Keratinocyte (primary cell): ENCODE measurements at regions not wholly inside any gene's neighbourhood (a gene's known extent, or its start where the extent isn't known, plus 50 kb on each side); places are given as distances from the start of the nearest gene placed in this dataset.

ENCODE experiments used
- DNase-seq: peaks from one replicate; pipeline ENCODE4 v3.0.0-alpha.2; 2011; ENCODE audit warnings: low read depth, missing footprints, low spot score
- FAIRE-seq: peaks from 2 replicates; lab custom pipeline; 2011; peaks lifted over from hg19 to GRCh38; lab: Jason Lieb, UNC
- H2AFZ ChIP-seq: 2 replicates; pipeline ENCODE4 v1.6.0; 2012; ENCODE audit warnings: low read length, control low read depth, inconsistent platforms; ENCODE audit not compliant: control insufficient read depth
- H3K27ac ChIP-seq: 2 replicates; pipeline ENCODE4 v1.5.1; 2011; ENCODE audit warnings: low read length; ENCODE audit not compliant: control insufficient read depth, insufficient read depth
- H3K27me3 ChIP-seq: 3 replicates; pipeline ENCODE4 v1.6.0; 2011; ENCODE audit warnings: low read length; ENCODE audit not compliant: control insufficient read depth, insufficient read depth; ENCODE audit errors: extremely low read depth
- H3K36me3 ChIP-seq, 2 experiments: 2 replicates in 1 of 2; 3 replicates in 1 of 2; pipeline ENCODE4 v1.5.1; 2011; ENCODE audit warnings: low read length in 2 of 2, mild to moderate bottlenecking in 1 of 2; ENCODE audit not compliant: control insufficient read depth in 2 of 2, insufficient read depth in 2 of 2; ENCODE audit errors: extremely low read depth in 1 of 2
- H3K4me1 ChIP-seq: 3 replicates; pipeline ENCODE4 v1.5.1; 2011; ENCODE audit warnings: low read length; ENCODE audit not compliant: control insufficient read depth, insufficient read depth; ENCODE audit errors: extremely low read depth
- H3K4me2 ChIP-seq: 3 replicates; pipeline ENCODE4 v1.6.0; 2011; ENCODE audit warnings: low read depth, low read length; ENCODE audit not compliant: control insufficient read depth, insufficient read depth; ENCODE audit errors: extremely low read depth
- H3K4me3 ChIP-seq, 3 experiments: fragments of 200-600 bp in 1 of 3; sonication (generic) in 1 of 3; 2 replicates in 2 of 3; 3 replicates in 1 of 3; pipeline ENCODE4 v1.5.1; 2011 to 2016; ENCODE audit warnings: low read length in 3 of 3, mild to moderate bottlenecking in 3 of 3, control low read depth in 2 of 3, inconsistent platforms in 1 of 3, low read depth in 1 of 3, mixed read lengths in 1 of 3, mixed run types in 1 of 3, moderate library complexity in 1 of 3; ENCODE audit not compliant: control insufficient read depth in 2 of 3, insufficient read depth in 2 of 3; ENCODE audit errors: extremely low read depth in 1 of 3
- H3K79me2 ChIP-seq: 2 replicates; pipeline ENCODE4 v1.6.0; 2012; ENCODE audit warnings: low read length; ENCODE audit not compliant: control insufficient read depth, insufficient read depth
- H3K9ac ChIP-seq: 3 replicates; pipeline ENCODE4 v1.6.0; 2011; ENCODE audit warnings: low read length; ENCODE audit not compliant: control insufficient read depth, insufficient read depth; ENCODE audit errors: extremely low read depth
- H3K9me1 ChIP-seq: 3 replicates; pipeline ENCODE4 v1.6.0; 2011; ENCODE audit warnings: low read length; ENCODE audit not compliant: control insufficient read depth, insufficient read depth; ENCODE audit errors: extremely low read depth
- H3K9me3 ChIP-seq: 2 replicates; pipeline ENCODE4 v1.5.1; 2012; ENCODE audit warnings: low read depth, low read length; ENCODE audit not compliant: control insufficient read depth
- H4K20me1 ChIP-seq: 3 replicates; pipeline ENCODE4 v1.6.0; 2011; ENCODE audit warnings: low read length; ENCODE audit not compliant: control insufficient read depth, insufficient read depth; ENCODE audit errors: extremely low read depth
- EZH2 ChIP-seq: IDR thresholded peaks from one replicate; pipeline ENCODE4 v1.6.1; 2012; ENCODE audit warnings: inconsistent platforms, mild to moderate bottlenecking, low read length, moderate library complexity
- dilution Hi-C: fragments of 300-500 bp; cut with MboI; formaldehyde crosslinking; loops from one replicate; pipeline ENCODE4 v1.7.0; 2020; ENCODE audit warnings: low sequenced_read_pairs; ENCODE audit not compliant: extremely low pct_ligation_motif_present
- TF ChIP-seq, protein P1 (sequence below), 3 experiments: IDR thresholded peaks in 1 of 3; conservative IDR thresholded peaks in 1 of 3; optimal IDR thresholded peaks in 1 of 3; 2 replicates in 2 of 3; 3 replicates in 1 of 3; pipeline versions ENCODE3 to v1.5.1; 2011; ENCODE audit warnings: low read length in 3 of 3, mild to moderate bottlenecking in 3 of 3, moderate library complexity in 2 of 3, control low read depth in 1 of 3, inconsistent platforms in 1 of 3; ENCODE audit not compliant: insufficient read depth in 2 of 3; ENCODE audit errors: extremely low read depth in 1 of 3

DNA sequence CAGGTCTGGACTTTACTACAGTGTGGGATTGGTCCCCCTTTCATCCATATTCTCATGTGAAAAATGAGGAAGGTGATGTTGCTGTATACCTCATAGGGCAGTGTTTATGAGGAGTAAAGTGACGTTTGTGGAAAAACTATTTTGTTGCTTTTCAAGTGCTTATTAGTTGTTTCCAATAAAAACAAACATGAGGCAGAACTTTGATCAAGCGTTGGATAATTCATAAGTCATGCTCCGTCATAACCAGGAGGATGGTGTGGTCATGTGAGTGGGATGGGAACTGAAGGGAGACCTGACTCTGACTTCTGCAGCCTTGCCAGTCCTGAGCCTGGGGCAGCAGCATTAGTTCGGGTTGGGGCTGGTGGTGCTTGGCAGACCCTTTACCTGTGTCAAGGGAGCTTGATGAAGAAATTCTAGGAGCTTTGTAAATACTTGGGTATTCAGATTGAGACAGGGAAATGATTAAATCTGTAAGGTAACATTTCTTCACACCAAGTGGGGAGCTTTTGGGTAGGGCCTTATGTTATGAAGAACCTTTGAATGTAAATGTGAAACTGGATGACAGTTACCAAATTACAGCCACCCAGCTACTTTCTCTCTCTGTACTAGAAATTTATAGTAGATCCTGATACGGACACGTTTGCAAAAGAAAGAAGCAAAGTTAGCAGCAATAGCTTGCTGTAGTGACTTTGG, 462.4 kb upstream of the RGS6 start:
- no peaks in the 10 kb centered on the region for H3K9me3 ChIP-seq
- no peaks in the 10 kb centered on the region for H4K20me1 ChIP-seq
- H3K4me1 ChIP-seq = peaks cover 16% of the 10 kb centered on the region
- H3K27me3 ChIP-seq = no peaks in the 10 kb centered on the region
- no peak for TF ChIP-seq EZH2
- TF ChIP-seq, protein P1, sequence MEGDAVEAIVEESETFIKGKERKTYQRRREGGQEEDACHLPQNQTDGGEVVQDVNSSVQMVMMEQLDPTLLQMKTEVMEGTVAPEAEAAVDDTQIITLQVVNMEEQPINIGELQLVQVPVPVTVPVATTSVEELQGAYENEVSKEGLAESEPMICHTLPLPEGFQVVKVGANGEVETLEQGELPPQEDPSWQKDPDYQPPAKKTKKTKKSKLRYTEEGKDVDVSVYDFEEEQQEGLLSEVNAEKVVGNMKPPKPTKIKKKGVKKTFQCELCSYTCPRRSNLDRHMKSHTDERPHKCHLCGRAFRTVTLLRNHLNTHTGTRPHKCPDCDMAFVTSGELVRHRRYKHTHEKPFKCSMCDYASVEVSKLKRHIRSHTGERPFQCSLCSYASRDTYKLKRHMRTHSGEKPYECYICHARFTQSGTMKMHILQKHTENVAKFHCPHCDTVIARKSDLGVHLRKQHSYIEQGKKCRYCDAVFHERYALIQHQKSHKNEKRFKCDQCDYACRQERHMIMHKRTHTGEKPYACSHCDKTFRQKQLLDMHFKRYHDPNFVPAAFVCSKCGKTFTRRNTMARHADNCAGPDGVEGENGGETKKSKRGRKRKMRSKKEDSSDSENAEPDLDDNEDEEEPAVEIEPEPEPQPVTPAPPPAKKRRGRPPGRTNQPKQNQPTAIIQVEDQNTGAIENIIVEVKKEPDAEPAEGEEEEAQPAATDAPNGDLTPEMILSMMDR (optimal IDR thresholded peaks at IDR 0.05 in 1 of 3, IDR thresholded peaks at IDR 0.05 in 1 of 3, conservative IDR thresholded peaks at IDR 0.05 in 1 of 3; ENCODE audit: extremely low read depth in 1 of 3, insufficient read depth in 2 of 3, low read length in 3 of 3) = no peak
- DNase-seq = no peak
- H3K4me2 ChIP-seq = no peak overlapping the region
- H3K36me3 ChIP-seq = peaks cover 0 to 4% of the 10 kb centered on the region in 2 experiments
- no peak overlapping the region for H2AFZ ChIP-seq
- H3K79me2 ChIP-seq = peaks cover 3% of the 10 kb centered on the region
- no peak for FAIRE-seq
- no peak overlapping the region for H3K4me3 ChIP-seq
- dilution Hi-C loops = no loop called here
- no peaks in the 10 kb centered on the region for H3K9me1 ChIP-seq
- no peak overlapping the region for H3K27ac ChIP-seq
- no peak overlapping the region for H3K9ac ChIP-seq

DNA sequence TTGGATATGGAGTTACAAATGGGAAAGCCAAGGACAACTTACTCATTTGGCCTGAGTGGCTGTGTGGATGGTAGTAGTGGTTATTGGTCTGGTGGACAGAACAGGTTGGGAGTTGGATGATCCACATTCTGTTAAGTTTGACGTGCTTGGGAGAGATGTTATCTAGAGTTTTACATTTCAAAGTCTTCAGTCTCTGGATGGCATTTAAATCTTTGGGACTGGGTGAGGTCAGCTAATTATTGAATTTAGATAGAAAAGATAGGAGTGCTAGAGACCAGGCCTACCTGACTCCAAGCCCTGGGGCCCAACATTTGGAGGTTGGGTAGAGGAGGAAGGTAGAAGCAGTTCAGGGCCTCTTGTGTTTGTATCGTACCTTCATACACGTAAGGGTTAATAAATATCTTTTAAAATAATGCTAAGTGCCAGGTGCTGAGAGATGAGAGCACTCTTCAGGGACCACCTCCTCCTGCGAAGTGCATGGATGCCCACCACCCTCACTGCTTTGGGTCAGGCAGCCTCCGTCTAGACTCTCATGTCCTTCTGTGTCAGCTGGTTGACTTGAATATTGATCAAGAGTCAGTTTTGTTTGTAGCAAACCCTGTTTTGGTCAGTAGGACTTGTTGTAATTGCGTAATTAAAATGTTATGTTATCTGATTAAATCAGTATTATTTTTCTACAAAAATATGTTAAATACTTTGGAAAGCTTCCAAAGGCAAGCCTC, 460.4 kb upstream of the RGS6 start:
- no peak for FAIRE-seq
- Histone ChIP-seq H3K27me3 (no peaks in the 10 kb centered on the region), H3K9me1 (no peaks in the 10 kb centered on the region), H3K36me3 (peaks cover 0 to 4% of the 10 kb centered on the region in 2 experiments), H3K9me3 (no peaks in the 10 kb centered on the region), H3K4me3 (no peak overlapping the region), H4K20me1 (no peaks in the 10 kb centered on the region), H3K4me1 (peaks cover 17% of the 10 kb centered on the region), H3K27ac (no peak overlapping the region), H2AFZ (no peak overlapping the region), H3K79me2 (peaks cover 13% of the 10 kb centered on the region), H3K9ac (no peak overlapping the region), H3K4me2 (no peak overlapping the region)
- no peak for DNase-seq
- no peak for TF ChIP-seq EZH2
- TF ChIP-seq, protein P1 (optimal IDR thresholded peaks at IDR 0.05 in 1 of 3, IDR thresholded peaks at IDR 0.05 in 1 of 3, conservative IDR thresholded peaks at IDR 0.05 in 1 of 3; ENCODE audit: extremely low read depth in 1 of 3, insufficient read depth in 2 of 3, low read length in 3 of 3) = no peak
- dilution Hi-C loops = no loop called here
